GM12865 (cell line): ENCODE measurements at regions not wholly inside any gene's neighbourhood (a gene's known extent, or its start where the extent isn't known, plus 50 kb on each side); places are given as distances from the start of the nearest gene placed in this dataset.

Source experiments
- DNase-seq: peaks from one replicate; pipeline ENCODE4 v3.0.0; 2010; ENCODE audit warnings: low read depth
- H3K4me3 ChIP-seq: 2 replicates; pipeline ENCODE4 v1.5.1; 2011; ENCODE audit warnings: mild to moderate bottlenecking, low read depth, low read length, control low read depth
- TF ChIP-seq, protein P1 (sequence below): IDR thresholded peaks from 2 replicates; pipeline ENCODE4 v1.5.1; 2011; ENCODE audit warnings: low read length, control low read depth, low read depth, inconsistent platforms; ENCODE audit not compliant: insufficient read depth; ENCODE audit errors: missing control alignments

- no peak for DNase-seq
Observed at GRCh38 chr9:79123415-79123814, 448.4 kb upstream of the TLE4 start.

DNA sequence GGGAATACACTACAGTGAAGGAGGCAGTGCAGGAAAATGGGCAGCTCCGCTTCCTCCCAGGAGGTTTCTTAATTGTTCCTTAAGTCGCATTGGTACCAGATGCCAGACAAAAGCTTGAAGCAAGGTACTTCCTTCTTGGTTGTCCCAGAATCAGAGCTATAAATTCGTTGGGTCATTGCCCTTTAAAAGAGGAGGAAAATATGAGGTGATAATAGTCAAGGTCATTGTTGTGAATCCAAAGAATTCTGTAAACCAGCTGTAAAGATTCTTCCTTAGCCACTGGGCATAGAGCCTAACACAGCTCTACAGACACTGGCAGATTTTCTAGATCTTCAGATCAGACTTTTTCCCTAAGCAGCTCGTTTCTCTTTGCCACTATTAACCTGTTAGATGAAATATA is 444.1 kb upstream of the TLE4 start:
- no peak overlapping the region for H3K4me3 ChIP-seq
- TF ChIP-seq, protein P1, sequence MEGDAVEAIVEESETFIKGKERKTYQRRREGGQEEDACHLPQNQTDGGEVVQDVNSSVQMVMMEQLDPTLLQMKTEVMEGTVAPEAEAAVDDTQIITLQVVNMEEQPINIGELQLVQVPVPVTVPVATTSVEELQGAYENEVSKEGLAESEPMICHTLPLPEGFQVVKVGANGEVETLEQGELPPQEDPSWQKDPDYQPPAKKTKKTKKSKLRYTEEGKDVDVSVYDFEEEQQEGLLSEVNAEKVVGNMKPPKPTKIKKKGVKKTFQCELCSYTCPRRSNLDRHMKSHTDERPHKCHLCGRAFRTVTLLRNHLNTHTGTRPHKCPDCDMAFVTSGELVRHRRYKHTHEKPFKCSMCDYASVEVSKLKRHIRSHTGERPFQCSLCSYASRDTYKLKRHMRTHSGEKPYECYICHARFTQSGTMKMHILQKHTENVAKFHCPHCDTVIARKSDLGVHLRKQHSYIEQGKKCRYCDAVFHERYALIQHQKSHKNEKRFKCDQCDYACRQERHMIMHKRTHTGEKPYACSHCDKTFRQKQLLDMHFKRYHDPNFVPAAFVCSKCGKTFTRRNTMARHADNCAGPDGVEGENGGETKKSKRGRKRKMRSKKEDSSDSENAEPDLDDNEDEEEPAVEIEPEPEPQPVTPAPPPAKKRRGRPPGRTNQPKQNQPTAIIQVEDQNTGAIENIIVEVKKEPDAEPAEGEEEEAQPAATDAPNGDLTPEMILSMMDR: no peak
- DNase-seq: no peak

More at GRCh38 chr9:79123415-79123814, 448.4 kb upstream of the TLE4 start:
- H3K4me3 ChIP-seq: no peak overlapping the region
- TF ChIP-seq, protein P1: no peak

DNA sequence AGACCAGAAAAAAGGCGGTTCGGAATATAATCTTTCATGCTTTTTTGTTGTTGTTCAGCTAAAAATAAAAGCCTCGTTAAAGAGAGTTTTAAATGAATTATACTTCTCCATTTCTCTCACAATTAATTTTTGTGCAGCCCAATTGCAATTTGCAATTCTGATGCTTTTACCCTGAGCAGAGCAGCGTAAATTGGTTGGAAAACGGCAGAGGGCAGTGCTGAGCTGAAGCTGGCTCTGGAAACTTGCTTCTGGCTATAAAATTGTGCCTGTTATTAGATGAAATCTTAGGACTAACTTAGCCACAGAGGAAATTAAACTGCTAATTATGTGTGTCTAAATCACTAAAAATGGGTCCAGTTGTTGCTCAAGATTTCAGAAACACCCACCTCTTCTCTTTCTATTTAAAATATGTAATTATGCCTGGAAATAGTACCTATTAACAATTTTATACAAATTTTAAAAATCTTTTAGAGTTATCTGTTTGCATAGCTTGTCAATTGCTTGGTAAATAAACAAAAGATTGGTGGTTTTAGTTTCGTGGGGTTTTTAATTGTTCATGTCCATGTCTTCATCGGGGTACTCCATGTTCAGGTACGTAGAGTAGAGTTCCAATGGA is 441.8 kb upstream of the TLE4 start:
- no peak overlapping the region for H3K4me3 ChIP-seq
- TF ChIP-seq, protein P1: peak; percentile 43
- peak; percentile 10 for DNase-seq

- H3K4me3 ChIP-seq: no peak overlapping the region
- DNase-seq: no peak
- TF ChIP-seq, protein P1: no peak
Observed at GRCh38 chr9:79131246-79131774, 440.5 kb upstream of the TLE4 start.

DNA sequence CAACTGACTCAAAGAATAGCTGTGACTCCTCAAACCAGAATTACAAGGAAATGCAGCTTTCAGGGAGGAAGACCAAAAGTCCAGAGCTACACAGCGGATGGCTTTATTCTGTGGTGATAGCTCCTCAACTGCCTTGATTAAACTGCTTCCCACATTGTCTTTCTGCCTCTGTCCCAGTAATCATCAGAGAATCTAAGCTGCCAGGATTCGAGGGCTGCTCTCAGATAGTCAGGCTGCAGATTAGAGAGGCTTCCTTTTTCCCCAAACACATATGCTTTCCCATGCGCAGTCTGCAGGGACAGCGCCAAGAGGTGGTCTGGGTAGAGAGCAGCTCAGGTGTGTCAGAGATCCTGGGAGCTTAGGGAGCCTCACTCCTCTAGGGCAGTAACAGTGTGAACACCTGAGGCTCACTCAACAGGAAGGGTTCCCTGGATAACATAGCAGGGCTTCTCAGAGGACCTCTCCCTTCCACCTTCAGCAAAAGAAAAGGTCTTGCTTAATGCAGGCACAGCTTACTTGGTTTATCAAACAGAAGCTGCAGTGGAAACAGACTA is 439.9 kb upstream of the TLE4 start:
- no peak overlapping the region for H3K4me3 ChIP-seq
- TF ChIP-seq, protein P1: no peak
- DNase-seq: no peak

DNA sequence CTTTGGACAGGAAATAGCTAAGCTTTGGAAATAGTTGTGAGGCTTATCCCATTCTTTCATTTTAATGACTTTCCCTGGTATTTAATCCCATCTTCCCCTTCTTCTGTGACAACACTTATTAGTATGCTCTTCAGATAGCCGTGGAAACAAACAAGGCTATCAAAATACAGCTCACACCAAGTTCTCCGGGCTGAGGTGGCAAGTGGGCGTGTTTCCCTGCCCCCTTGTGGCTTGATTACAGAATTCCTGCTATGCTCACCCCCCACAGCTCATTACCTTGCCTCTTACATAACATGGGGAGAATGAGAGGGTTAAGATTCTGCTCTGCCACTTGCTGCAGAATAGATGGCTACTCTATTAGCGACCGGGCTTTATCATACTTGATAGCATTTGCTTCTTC is 437.1 kb upstream of the TLE4 start:
- TF ChIP-seq, protein P1: no peak
- no peak overlapping the region for H3K4me3 ChIP-seq
- DNase-seq: peak; percentile 19
